K562 (cell line): ENCODE measurements at regions not wholly inside any gene's neighbourhood (a gene's known extent, or its start where the extent isn't known, plus 50 kb on each side); places are given as distances from the start of the nearest gene placed in this dataset.
A peak's percentile ranks its signal among the peaks of the same experiment; 100 is the strongest.

Experiments
- ATF1 ChIP-seq, 2 experiments: fragments of 450-650 bp in 1 of 2; IDR thresholded peaks; 2 replicates each; pipeline ENCODE4 v1.6.1; 2016; ENCODE audit warnings: missing compliant biosample characterization in 1 of 2, missing genetic modification characterization in 1 of 2
- CEBPB ChIP-seq: fragments of 450-650 bp; IDR thresholded peaks from 2 replicates; pipeline ENCODE4 v1.6.1; 2016; ENCODE audit warnings: missing genetic modification characterization, missing compliant biosample characterization
- ESRRA ChIP-seq: fragments of 450-650 bp; IDR thresholded peaks from 2 replicates; pipeline ENCODE4 v1.6.1; 2014; ENCODE audit warnings: low read depth, mild to moderate bottlenecking, moderate library complexity, borderline replicate concordance
- GABPA ChIP-seq: fragments of 200-800 bp; sonication (Bioruptor generic); conservative IDR thresholded peaks from 2 replicates; pipeline ENCODE4 v1.6.1; 2016; ENCODE audit warnings: low read depth, missing genetic modification characterization, missing compliant biosample characterization
- RBFOX2 ChIP-seq: fragments of 200-400 bp; formaldehyde crosslinking; IDR thresholded peaks from 2 replicates; pipeline ENCODE4 v1.6.1; 2017; ENCODE audit warnings: low read depth, mild to moderate bottlenecking, low read length, moderate library complexity
- TAF7 ChIP-seq: fragments of 450-650 bp; IDR thresholded peaks from 2 replicates; pipeline ENCODE4 v1.6.1; 2016; ENCODE audit warnings: missing genetic modification characterization, missing compliant biosample characterization
- TARDBP ChIP-seq: fragments of 450-650 bp; IDR thresholded peaks from 2 replicates; pipeline ENCODE4 v1.6.1; 2016
- ZBTB17 ChIP-seq: fragments of 450-650 bp; formaldehyde crosslinking; IDR thresholded peaks from 2 replicates; pipeline ENCODE4 v1.4.0; 2020; ENCODE audit warnings: mild to moderate bottlenecking
- ZNF347 ChIP-seq: fragments of 450-650 bp; formaldehyde crosslinking; IDR thresholded peaks from 2 replicates; pipeline ENCODE4 v1.4.0; 2020; ENCODE audit warnings: low read depth, mild to moderate bottlenecking, moderate library complexity
- TF ChIP-seq, protein P1 (sequence below): fragments of 450-650 bp; IDR thresholded peaks from 2 replicates; pipeline ENCODE4 v1.6.1; 2016; ENCODE audit warnings: mild to moderate bottlenecking, moderate library complexity
- TF ChIP-seq, protein P2 (sequence below): fragments of 250-450 bp; sonication (Bioruptor Pico); IDR thresholded peaks from 2 replicates; pipeline ENCODE4 v1.8.0; 2022; ENCODE audit warnings: moderate library complexity, mild to moderate bottlenecking, inconsistent platforms

DNA sequence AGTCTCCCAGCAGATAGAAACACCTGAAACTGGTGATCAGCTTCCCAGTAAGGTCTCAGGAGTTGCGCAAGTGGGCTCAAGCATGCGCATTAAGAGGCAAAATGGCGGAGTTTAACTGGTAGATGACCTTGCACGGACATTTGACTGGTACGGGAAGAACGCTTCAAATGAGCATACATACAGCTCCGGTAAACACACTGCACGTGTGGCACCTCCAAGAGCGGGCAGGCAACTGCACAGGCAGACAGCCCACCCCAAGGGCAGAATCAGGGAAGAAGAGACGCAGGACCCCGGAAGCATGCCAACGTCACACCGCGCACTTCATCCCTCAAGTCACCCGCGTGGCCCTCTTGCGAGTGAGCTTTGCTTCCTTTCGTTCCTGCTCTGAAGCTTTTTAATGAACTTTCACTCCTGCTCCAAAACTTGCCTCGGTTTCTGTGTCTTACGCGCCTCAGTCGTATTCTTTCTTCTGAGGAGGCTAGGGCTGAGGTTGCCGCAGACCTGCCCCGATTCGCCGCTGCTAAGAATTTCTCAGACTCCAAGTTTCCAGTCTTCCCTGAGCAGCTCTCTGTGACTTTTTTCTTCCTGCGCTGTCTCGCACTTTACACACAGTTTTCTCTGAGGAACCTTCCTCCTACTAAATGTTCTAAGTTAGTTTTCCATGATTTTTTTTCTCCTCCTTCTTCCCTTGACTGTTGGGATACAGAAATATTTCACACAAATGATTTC, 180.7 kb upstream of the ZFP42 start (continued):
- TF ChIP-seq, protein P1, sequence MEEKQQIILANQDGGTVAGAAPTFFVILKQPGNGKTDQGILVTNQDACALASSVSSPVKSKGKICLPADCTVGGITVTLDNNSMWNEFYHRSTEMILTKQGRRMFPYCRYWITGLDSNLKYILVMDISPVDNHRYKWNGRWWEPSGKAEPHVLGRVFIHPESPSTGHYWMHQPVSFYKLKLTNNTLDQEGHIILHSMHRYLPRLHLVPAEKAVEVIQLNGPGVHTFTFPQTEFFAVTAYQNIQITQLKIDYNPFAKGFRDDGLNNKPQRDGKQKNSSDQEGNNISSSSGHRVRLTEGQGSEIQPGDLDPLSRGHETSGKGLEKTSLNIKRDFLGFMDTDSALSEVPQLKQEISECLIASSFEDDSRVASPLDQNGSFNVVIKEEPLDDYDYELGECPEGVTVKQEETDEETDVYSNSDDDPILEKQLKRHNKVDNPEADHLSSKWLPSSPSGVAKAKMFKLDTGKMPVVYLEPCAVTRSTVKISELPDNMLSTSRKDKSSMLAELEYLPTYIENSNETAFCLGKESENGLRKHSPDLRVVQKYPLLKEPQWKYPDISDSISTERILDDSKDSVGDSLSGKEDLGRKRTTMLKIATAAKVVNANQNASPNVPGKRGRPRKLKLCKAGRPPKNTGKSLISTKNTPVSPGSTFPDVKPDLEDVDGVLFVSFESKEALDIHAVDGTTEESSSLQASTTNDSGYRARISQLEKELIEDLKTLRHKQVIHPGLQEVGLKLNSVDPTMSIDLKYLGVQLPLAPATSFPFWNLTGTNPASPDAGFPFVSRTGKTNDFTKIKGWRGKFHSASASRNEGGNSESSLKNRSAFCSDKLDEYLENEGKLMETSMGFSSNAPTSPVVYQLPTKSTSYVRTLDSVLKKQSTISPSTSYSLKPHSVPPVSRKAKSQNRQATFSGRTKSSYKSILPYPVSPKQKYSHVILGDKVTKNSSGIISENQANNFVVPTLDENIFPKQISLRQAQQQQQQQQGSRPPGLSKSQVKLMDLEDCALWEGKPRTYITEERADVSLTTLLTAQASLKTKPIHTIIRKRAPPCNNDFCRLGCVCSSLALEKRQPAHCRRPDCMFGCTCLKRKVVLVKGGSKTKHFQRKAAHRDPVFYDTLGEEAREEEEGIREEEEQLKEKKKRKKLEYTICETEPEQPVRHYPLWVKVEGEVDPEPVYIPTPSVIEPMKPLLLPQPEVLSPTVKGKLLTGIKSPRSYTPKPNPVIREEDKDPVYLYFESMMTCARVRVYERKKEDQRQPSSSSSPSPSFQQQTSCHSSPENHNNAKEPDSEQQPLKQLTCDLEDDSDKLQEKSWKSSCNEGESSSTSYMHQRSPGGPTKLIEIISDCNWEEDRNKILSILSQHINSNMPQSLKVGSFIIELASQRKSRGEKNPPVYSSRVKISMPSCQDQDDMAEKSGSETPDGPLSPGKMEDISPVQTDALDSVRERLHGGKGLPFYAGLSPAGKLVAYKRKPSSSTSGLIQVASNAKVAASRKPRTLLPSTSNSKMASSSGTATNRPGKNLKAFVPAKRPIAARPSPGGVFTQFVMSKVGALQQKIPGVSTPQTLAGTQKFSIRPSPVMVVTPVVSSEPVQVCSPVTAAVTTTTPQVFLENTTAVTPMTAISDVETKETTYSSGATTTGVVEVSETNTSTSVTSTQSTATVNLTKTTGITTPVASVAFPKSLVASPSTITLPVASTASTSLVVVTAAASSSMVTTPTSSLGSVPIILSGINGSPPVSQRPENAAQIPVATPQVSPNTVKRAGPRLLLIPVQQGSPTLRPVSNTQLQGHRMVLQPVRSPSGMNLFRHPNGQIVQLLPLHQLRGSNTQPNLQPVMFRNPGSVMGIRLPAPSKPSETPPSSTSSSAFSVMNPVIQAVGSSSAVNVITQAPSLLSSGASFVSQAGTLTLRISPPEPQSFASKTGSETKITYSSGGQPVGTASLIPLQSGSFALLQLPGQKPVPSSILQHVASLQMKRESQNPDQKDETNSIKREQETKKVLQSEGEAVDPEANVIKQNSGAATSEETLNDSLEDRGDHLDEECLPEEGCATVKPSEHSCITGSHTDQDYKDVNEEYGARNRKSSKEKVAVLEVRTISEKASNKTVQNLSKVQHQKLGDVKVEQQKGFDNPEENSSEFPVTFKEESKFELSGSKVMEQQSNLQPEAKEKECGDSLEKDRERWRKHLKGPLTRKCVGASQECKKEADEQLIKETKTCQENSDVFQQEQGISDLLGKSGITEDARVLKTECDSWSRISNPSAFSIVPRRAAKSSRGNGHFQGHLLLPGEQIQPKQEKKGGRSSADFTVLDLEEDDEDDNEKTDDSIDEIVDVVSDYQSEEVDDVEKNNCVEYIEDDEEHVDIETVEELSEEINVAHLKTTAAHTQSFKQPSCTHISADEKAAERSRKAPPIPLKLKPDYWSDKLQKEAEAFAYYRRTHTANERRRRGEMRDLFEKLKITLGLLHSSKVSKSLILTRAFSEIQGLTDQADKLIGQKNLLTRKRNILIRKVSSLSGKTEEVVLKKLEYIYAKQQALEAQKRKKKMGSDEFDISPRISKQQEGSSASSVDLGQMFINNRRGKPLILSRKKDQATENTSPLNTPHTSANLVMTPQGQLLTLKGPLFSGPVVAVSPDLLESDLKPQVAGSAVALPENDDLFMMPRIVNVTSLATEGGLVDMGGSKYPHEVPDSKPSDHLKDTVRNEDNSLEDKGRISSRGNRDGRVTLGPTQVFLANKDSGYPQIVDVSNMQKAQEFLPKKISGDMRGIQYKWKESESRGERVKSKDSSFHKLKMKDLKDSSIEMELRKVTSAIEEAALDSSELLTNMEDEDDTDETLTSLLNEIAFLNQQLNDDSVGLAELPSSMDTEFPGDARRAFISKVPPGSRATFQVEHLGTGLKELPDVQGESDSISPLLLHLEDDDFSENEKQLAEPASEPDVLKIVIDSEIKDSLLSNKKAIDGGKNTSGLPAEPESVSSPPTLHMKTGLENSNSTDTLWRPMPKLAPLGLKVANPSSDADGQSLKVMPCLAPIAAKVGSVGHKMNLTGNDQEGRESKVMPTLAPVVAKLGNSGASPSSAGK: peak; percentile 63
- TF ChIP-seq ESRRA: peak; percentile 49
- TF ChIP-seq CEBPB (tag): peak; percentile 98
- 0 out of 2 replicates have a peak, but pooled peaks have one; percentile 42 for TF ChIP-seq ZBTB17 (CRISPR knock-in tag)
- peak; percentile 61 for TF ChIP-seq GABPA (tag)
- no peak for TF ChIP-seq ATF1 (CRISPR knock-in tag; IDR thresholded peaks at IDR 0.05)
- peak; percentile 72 for TF ChIP-seq ATF1 (tag; IDR thresholded peaks at IDR 0.05)
- peak; percentile 44 for TF ChIP-seq RBFOX2
- TF ChIP-seq TAF7 (tag): peak; percentile 61; the same call in 1 of the 2 replicates
- TF ChIP-seq, protein P2, sequence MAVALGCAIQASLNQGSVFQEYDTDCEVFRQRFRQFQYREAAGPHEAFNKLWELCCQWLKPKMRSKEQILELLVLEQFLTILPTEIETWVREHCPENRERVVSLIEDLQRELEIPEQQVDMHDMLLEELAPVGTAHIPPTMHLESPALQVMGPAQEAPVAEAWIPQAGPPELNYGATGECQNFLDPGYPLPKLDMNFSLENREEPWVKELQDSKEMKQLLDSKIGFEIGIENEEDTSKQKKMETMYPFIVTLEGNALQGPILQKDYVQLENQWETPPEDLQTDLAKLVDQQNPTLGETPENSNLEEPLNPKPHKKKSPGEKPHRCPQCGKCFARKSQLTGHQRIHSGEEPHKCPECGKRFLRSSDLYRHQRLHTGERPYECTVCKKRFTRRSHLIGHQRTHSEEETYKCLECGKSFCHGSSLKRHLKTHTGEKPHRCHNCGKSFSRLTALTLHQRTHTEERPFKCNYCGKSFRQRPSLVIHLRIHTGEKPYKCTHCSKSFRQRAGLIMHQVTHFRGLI: 0 out of 2 replicates have a peak, but pooled peaks have one; percentile 17
- TF ChIP-seq ZNF347 (CRISPR knock-in tag): no peak
- no peak for TF ChIP-seq TARDBP
